HEK293 (cell line): ENCODE measurements at regions not wholly inside any gene's neighbourhood (a gene's known extent, or its start where the extent isn't known, plus 50 kb on each side); places are given as distances from the start of the nearest gene placed in this dataset.

Experiments
- CTCF ChIP-seq: fragments of 450-650 bp; formaldehyde crosslinking; IDR thresholded peaks from 2 replicates; pipeline ENCODE4 v1.5.1; 2016; ENCODE audit warnings: missing biosample characterization, missing genetic modification characterization
- KLF16 ChIP-seq: fragments of 450-650 bp; formaldehyde crosslinking; IDR thresholded peaks from 2 replicates; pipeline ENCODE4 v1.5.1; 2017; ENCODE audit warnings: missing biosample characterization, missing genetic modification characterization
- TCF7L2 ChIP-seq: IDR thresholded peaks from 2 replicates; pipeline ENCODE4 v1.6.1; 2011; ENCODE audit warnings: low read depth, mild to moderate bottlenecking, inconsistent platforms, low read length, moderate library complexity, borderline replicate concordance
- ZBTB21 ChIP-seq: fragments of 450-650 bp; formaldehyde crosslinking; IDR thresholded peaks from 2 replicates; pipeline ENCODE4 v1.5.1; 2017; ENCODE audit warnings: missing biosample characterization, missing genetic modification characterization
- TF ChIP-seq, protein P1 (sequence below): fragments of 450-650 bp; formaldehyde crosslinking; IDR thresholded peaks from 2 replicates; pipeline ENCODE4 v1.5.1; 2016; ENCODE audit warnings: missing biosample characterization, missing genetic modification characterization, low read depth

- TF ChIP-seq CTCF (tag by site-specific recombination) (no peak), ZBTB21 (tag by site-specific recombination) (0 out of 2 replicates have a peak, but pooled peaks have one; percentile 25), KLF16 (no peak), TCF7L2 (0 out of 2 replicates have a peak, but pooled peaks have one; percentile 26)
- TF ChIP-seq, protein P1, sequence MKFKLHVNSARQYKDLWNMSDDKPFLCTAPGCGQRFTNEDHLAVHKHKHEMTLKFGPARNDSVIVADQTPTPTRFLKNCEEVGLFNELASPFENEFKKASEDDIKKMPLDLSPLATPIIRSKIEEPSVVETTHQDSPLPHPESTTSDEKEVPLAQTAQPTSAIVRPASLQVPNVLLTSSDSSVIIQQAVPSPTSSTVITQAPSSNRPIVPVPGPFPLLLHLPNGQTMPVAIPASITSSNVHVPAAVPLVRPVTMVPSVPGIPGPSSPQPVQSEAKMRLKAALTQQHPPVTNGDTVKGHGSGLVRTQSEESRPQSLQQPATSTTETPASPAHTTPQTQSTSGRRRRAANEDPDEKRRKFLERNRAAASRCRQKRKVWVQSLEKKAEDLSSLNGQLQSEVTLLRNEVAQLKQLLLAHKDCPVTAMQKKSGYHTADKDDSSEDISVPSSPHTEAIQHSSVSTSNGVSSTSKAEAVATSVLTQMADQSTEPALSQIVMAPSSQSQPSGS (tag by site-specific recombination), result no peak
Observed at GRCh38 chr12:89827592-89827991, 119.0 kb upstream of the ATP2B1 start.
